Caco-2 (cell line): ENCODE measurements at regions not wholly inside any gene's neighbourhood (a gene's known extent, or its start where the extent isn't known, plus 50 kb on each side); places are given as distances from the start of the nearest gene placed in this dataset.

Experiments
- BruUV-seq: library from RNA; stranded (reverse); fragments of 400-500 nt; replicated peaks from 2 replicates; lab custom pipeline; 2021; lab: Mats Ljungman, UMichigan
- CTCF ChIA-PET: fragments of 300-600 bp; sonication (Branson Sonifier 250); formaldehyde crosslinking; loops from one replicate; lab custom pipeline; 2022; ENCODE audit warnings: antibody characterized with exemption; lab: Charles Lee
- POLR2A ChIA-PET: fragments of 300-600 bp; sonication (Branson Sonifier 250); formaldehyde crosslinking; loops from one replicate; lab custom pipeline; 2022; ENCODE audit warnings: antibody characterized with exemption; lab: Charles Lee
- DNase-seq, 2 experiments: peaks; one replicate each; pipeline versions ENCODE4 v3.0.0 to v3.0.0-alpha.2; 2020 to 2022
- H3K27me3 ChIP-seq: replicated peaks from 2 replicates; pipeline ENCODE4 v1.6.0; 2011; ENCODE audit warnings: low read length; ENCODE audit not compliant: control insufficient read depth, insufficient read depth
- H3K36me3 ChIP-seq: 2 replicates; pipeline ENCODE4 v1.5.1; 2011; ENCODE audit warnings: low read length; ENCODE audit not compliant: control insufficient read depth, insufficient read depth
- H3K4me1 ChIP-seq: fragments of 250-450 bp; sonication (Bioruptor Pico); 2 replicates; pipeline ENCODE4 v1.5.1; 2020; ENCODE audit warnings: mild to moderate bottlenecking
- H3K4me3 ChIP-seq: 2 replicates; pipeline ENCODE4 v1.5.1; 2011; ENCODE audit warnings: low read depth, mild to moderate bottlenecking, control low read depth, low read length
- H3K9me3 ChIP-seq: fragments of 250-450 bp; sonication (Bioruptor Pico); 2 replicates; pipeline ENCODE4 v1.5.1; 2020; ENCODE audit warnings: mild to moderate bottlenecking, moderate library complexity
- H3K27ac Mint-ChIP-seq: one replicate; pipeline ENCODE4 v1.8.0; 2022; ENCODE audit warnings: mixed read lengths; ENCODE audit not compliant: unreplicated experiment
- H3K27me3 Mint-ChIP-seq: one replicate; pipeline ENCODE4 v1.8.0; 2022; ENCODE audit warnings: mixed read lengths; ENCODE audit not compliant: insufficient read depth, unreplicated experiment
- H3K36me3 Mint-ChIP-seq: one replicate; pipeline ENCODE4 v1.8.0; 2022; ENCODE audit warnings: mild to moderate bottlenecking, mixed read lengths; ENCODE audit not compliant: insufficient read depth, unreplicated experiment
- H3K4me1 Mint-ChIP-seq: one replicate; pipeline ENCODE4 v1.8.0; 2022; ENCODE audit warnings: low read depth, mixed read lengths; ENCODE audit not compliant: unreplicated experiment
- H3K4me3 Mint-ChIP-seq: one replicate; pipeline ENCODE4 v1.8.0; 2022; ENCODE audit warnings: mild to moderate bottlenecking, moderate library complexity, mixed read lengths; ENCODE audit not compliant: unreplicated experiment
- H3K9me3 Mint-ChIP-seq: one replicate; pipeline ENCODE4 v1.8.0; 2022; ENCODE audit warnings: mixed read lengths; ENCODE audit not compliant: unreplicated experiment
- intact Hi-C: fragments of 100-400 bp; cut with micrococcal nuclease; formaldehyde crosslinking; loops from one replicate; pipeline ENCODE4 v1.10.0; 2022; ENCODE audit not compliant: unreplicated experiment
- TF ChIP-seq, protein P1 (sequence below), 2 experiments: fragments of 200-600 bp in 1 of 2; IDR thresholded peaks; 1 replicate in 1 of 2; 2 replicates in 1 of 2; pipeline versions ENCODE4 v1.5.1 to v1.8.0; 2011 to 2022; ENCODE audit warnings: antibody characterized with exemption in 1 of 2, control low read depth in 1 of 2, inconsistent platforms in 1 of 2, low read depth in 1 of 2, low read length in 1 of 2, mild to moderate bottlenecking in 1 of 2, moderate library complexity in 1 of 2; ENCODE audit not compliant: insufficient read depth in 1 of 2, severe bottlenecking in 1 of 2, unreplicated experiment in 1 of 2

DNA sequence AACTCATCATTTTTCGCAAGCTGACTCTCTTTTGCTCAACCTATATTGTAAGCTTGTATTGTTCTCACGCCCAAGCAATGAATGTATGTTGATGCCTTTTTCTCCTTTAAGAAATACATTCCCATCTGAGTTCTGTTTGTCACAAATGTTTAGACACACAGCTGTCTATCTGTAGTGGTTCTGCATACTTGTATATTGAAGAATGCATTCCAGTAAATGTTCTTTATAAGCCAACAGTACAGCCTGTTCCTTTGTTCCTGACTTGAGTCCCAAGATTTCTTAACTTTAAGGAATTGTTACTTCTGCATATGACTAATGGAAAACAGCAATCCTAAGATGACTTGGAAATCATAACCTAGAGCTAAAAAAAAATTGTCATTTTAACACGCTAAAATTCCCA, 849.1 kb upstream of the POU3F3 start:
- BruUV-seq = no TSS peak
- Mint-ChIP-seq H3K27me3 (peaks cover 6% of the 10 kb centered on the region), H3K27ac (no peak overlapping the region), H3K4me1 (no peaks in the 10 kb centered on the region), H3K4me3 (no peak overlapping the region), H3K9me3 (no peaks in the 10 kb centered on the region), H3K36me3 (no peaks in the 10 kb centered on the region)
- TF ChIP-seq, protein P1, sequence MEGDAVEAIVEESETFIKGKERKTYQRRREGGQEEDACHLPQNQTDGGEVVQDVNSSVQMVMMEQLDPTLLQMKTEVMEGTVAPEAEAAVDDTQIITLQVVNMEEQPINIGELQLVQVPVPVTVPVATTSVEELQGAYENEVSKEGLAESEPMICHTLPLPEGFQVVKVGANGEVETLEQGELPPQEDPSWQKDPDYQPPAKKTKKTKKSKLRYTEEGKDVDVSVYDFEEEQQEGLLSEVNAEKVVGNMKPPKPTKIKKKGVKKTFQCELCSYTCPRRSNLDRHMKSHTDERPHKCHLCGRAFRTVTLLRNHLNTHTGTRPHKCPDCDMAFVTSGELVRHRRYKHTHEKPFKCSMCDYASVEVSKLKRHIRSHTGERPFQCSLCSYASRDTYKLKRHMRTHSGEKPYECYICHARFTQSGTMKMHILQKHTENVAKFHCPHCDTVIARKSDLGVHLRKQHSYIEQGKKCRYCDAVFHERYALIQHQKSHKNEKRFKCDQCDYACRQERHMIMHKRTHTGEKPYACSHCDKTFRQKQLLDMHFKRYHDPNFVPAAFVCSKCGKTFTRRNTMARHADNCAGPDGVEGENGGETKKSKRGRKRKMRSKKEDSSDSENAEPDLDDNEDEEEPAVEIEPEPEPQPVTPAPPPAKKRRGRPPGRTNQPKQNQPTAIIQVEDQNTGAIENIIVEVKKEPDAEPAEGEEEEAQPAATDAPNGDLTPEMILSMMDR (IDR thresholded peaks at IDR 0.05; ENCODE audit: insufficient read depth in 1 of 2, low read depth in 1 of 2, low read length in 1 of 2, severe bottlenecking in 1 of 2, unreplicated experiment in 1 of 2) = no peak
- no peaks in the 10 kb centered on the region for H3K9me3 ChIP-seq
- no peak for DNase-seq
- no peak overlapping the region for H3K4me3 ChIP-seq
- no peaks in the 10 kb centered on the region for H3K36me3 ChIP-seq
- no peaks in the 10 kb centered on the region for H3K4me1 ChIP-seq
- ChIA-PET POLR2A (no interaction called here), CTCF (no interaction called here)
- intact Hi-C loops = no loop called here
- no peaks in the 10 kb centered on the region for H3K27me3 ChIP-seq

DNA sequence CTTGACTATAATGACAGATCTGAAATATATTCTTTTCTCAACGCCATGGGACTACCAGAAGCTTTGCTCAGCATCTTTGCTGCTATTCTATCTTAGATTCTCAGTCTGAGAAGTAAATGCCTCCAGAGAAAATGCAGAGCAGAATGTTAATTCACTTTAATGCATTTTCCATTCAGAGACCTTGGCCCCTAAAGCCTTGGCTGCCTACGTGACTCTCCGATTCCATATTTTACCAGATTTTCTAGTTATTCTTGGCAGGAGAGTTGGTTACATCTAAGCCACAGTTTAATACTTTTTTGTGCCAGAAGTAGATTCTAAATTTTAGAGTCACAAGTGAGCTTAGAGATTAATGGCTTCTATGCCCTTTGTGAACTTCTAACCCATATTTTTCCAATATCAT, 837.1 kb upstream of the POU3F3 start:
- Mint-ChIP-seq H3K27ac (no peak overlapping the region), H3K36me3 (no peaks in the 10 kb centered on the region), H3K9me3 (peaks cover 19% of the 10 kb centered on the region), H3K27me3 (peaks cover 8% of the 10 kb centered on the region), H3K4me1 (no peaks in the 10 kb centered on the region), H3K4me3 (no peak overlapping the region)
- BruUV-seq = no TSS peak
- ChIA-PET CTCF (no interaction called here), POLR2A (no interaction called here)
- Histone ChIP-seq H3K4me3 (no peak overlapping the region), H3K9me3 (no peaks in the 10 kb centered on the region; the same call in 1 of the 2 replicates), H3K27me3 (no peaks in the 10 kb centered on the region), H3K36me3 (no peaks in the 10 kb centered on the region), H3K4me1 (no peaks in the 10 kb centered on the region)
- intact Hi-C loops = no loop called here
- TF ChIP-seq, protein P1 (IDR thresholded peaks at IDR 0.05; ENCODE audit: insufficient read depth in 1 of 2, low read depth in 1 of 2, low read length in 1 of 2, severe bottlenecking in 1 of 2, unreplicated experiment in 1 of 2) = no peak
- DNase-seq = no peak

GRCh38 chr2:104023306-104023705, 830.6 kb upstream of the POU3F3 start:
- H3K9me3 ChIP-seq = no peaks in the 10 kb centered on the region
- intact Hi-C loops = no loop called here
- no peak overlapping the region for H3K4me3 ChIP-seq
- Mint-ChIP-seq H3K4me3 (no peak overlapping the region), H3K36me3 (no peaks in the 10 kb centered on the region), H3K27ac (no peak overlapping the region), H3K9me3 (no peaks in the 10 kb centered on the region), H3K27me3 (peaks cover 18% of the 10 kb centered on the region), H3K4me1 (no peaks in the 10 kb centered on the region)
- CTCF ChIA-PET = no interaction called here
- BruUV-seq = no TSS peak
- no peaks in the 10 kb centered on the region for H3K4me1 ChIP-seq
- H3K27me3 ChIP-seq = peaks cover 2% of the 10 kb centered on the region; the same call in 1 of the 2 replicates
- no peaks in the 10 kb centered on the region for H3K36me3 ChIP-seq
- POLR2A ChIA-PET = no interaction called here
- TF ChIP-seq, protein P1 (IDR thresholded peaks at IDR 0.05; ENCODE audit: insufficient read depth in 1 of 2, low read depth in 1 of 2, low read length in 1 of 2, severe bottlenecking in 1 of 2, unreplicated experiment in 1 of 2) = no peak
- no peak for DNase-seq
